Testis (tissue), 2 donors: ENCODE measurements at regions not wholly inside any gene's neighbourhood (a gene's known extent, or its start where the extent isn't known, plus 50 kb on each side); places are given as distances from the start of the nearest gene placed in this dataset.

ENCODE experiments used
- DNase-seq: peaks from one replicate; pipeline ENCODE4 v3.0.0-alpha.2; 2019
- H3K27ac ChIP-seq, 2 donors: fragments of 200-600 bp; sonication (generic); one replicate each; pipeline ENCODE4 v1.5.1; 2019
- H3K27me3 ChIP-seq: fragments of 200-600 bp; sonication (generic); one replicate; pipeline ENCODE4 v1.5.1; 2019
- H3K36me3 ChIP-seq: fragments of 200-600 bp; sonication (generic); one replicate; pipeline ENCODE4 v1.5.1; 2017; ENCODE audit warnings: low read depth; ENCODE audit errors: missing control alignments
- H3K4me1 ChIP-seq: fragments of 200-600 bp; sonication (generic); one replicate; pipeline ENCODE4 v1.5.1; 2019
- H3K4me3 ChIP-seq, 2 donors: fragments of 200-600 bp; sonication (generic); one replicate each; pipeline ENCODE4 v1.5.1; 2017 to 2019
- H3K9me3 ChIP-seq: fragments of 200-600 bp; sonication (generic); one replicate; pipeline ENCODE4 v1.5.1; 2017
- POLR2A ChIP-seq: fragments of 450-650 bp; IDR thresholded peaks from one replicate; pipeline ENCODE4 v1.6.1; 2017; ENCODE audit warnings: antibody characterized with exemption, mild to moderate bottlenecking, moderate library complexity
- WGBS, 2 donors: methylation state at CpG; one replicate each; pipeline ENCODE4 v1.1.5; 2018; 5-methylcytosine and 5-hydroxymethylcytosine counted together
- intact Hi-C: fragments of 100-400 bp; cut with DNase I; formaldehyde crosslinking; loops from one replicate; pipeline ENCODE4 v1.15.1; 2023; ENCODE audit warnings: low total_unique reads
- TF ChIP-seq, protein P1 (sequence below), 3 experiments: fragments of 450-650 bp in 2 of 3; fragments of 200-600 bp in 1 of 3; sonication (generic) in 1 of 3; IDR thresholded peaks; one replicate each; pipeline ENCODE4 v1.5.1; 2016 to 2019; ENCODE audit warnings: antibody characterized with exemption in 3 of 3, mild to moderate bottlenecking in 2 of 3, moderate library complexity in 1 of 3

DNA sequence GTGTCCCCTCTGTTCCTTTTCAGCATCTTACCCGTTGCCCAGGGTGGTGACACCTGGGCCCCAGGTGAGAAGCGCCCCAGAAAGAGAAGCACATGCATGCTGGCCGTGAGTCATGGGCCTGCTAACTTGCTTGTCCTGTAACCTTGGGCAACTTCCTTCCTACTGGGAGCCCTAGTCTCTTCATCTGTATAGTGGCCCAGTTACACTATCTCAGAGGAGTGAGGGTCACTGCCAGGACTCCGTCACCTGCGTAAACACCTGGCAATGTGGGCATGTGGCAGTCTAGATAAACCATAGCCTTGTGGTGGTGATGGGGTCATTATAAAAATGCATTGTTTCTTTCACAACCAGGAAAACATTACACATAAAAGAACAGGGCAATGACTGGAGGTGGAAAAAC lies 125.2 kb downstream of the SLC25A47 start:
- Histone ChIP-seq H3K4me1 (no peaks in the 10 kb centered on the region), H3K27ac (no peak overlapping the region), H3K9me3 (no peaks in the 10 kb centered on the region), H3K4me3 (no peak overlapping the region), H3K36me3 (no peaks in the 10 kb centered on the region), H3K27me3 (no peaks in the 10 kb centered on the region)
- no peak for DNase-seq
- WGBS, 2 donors: 94 to 99% methylated on average over 5 of the region's 5 CpGs
- no peak for TF ChIP-seq POLR2A
- TF ChIP-seq, protein P1, sequence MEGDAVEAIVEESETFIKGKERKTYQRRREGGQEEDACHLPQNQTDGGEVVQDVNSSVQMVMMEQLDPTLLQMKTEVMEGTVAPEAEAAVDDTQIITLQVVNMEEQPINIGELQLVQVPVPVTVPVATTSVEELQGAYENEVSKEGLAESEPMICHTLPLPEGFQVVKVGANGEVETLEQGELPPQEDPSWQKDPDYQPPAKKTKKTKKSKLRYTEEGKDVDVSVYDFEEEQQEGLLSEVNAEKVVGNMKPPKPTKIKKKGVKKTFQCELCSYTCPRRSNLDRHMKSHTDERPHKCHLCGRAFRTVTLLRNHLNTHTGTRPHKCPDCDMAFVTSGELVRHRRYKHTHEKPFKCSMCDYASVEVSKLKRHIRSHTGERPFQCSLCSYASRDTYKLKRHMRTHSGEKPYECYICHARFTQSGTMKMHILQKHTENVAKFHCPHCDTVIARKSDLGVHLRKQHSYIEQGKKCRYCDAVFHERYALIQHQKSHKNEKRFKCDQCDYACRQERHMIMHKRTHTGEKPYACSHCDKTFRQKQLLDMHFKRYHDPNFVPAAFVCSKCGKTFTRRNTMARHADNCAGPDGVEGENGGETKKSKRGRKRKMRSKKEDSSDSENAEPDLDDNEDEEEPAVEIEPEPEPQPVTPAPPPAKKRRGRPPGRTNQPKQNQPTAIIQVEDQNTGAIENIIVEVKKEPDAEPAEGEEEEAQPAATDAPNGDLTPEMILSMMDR (IDR thresholded peaks at IDR 0.05): no peak
- intact Hi-C loops: no loop called here

DNA sequence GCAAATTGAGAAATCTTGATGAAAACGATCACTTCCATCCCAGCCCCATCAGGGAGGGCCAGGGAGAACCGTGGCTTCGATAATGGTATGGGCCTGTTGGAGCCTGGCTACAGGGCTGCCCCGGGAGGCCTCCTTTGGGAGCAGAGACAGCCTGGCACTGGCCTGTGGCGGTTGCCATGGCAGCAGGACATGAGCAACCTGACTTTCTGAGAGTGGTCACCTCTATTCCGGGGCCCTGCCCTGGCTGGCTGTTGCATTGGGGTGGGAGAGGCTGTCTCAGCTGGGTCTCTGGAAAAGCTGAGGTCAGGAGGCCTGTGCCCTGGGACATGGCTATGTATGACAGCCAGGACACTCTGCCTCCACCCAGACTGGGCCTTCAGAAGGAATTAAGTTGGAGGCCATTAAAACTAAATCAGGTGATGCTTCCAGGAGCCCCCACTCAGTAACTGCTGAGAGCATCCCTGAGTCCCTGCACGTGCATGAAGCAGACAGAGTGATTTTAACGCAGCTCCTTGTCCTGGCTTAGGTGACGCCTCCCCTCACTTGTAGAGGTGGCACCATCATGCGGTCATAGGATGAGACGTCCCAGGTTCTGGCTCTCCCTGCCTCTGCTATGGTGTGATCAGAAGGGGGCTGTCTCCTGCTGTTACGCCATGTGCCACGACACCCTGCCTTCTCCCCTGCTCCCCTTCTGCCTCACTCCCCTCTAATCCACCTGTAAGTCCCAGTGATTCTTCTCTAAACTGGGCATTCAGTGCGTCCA lies 126.3 kb downstream of the SLC25A47 start:
- Histone ChIP-seq H3K36me3 (no peaks in the 10 kb centered on the region), H3K4me3 (no peak overlapping the region), H3K9me3 (no peaks in the 10 kb centered on the region), H3K4me1 (no peaks in the 10 kb centered on the region), H3K27ac (no peak overlapping the region), H3K27me3 (no peaks in the 10 kb centered on the region)
- intact Hi-C loops: no loop called here
- 87 to 88% methylated on average over 13 to 14 of the region's 14 CpGs for WGBS, 2 donors
- peak; percentile 11 for DNase-seq
- TF ChIP-seq, protein P1 (IDR thresholded peaks at IDR 0.05): no peak

DNA sequence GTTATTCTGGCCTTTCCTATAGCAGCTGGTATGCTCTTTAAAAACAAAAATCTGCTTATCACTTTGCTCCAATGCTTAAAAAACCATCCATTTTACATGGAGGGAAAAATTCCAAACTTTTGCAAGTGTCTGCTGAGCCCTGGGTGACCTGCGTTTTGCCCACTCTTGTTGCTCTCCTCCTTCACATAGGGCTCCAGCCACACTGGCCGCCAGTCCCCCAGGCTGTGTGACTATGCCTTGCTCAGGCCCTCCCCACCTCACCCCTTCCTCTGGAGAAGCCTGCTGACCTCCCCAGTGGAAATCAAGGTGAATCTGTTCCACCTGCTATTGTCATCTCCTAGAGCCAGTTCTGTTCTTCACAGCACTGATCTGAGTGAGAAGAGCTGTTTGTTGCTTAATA lies 126.9 kb downstream of the SLC25A47 start:
- H3K27ac ChIP-seq: no peak overlapping the region
- WGBS, 2 donors: 91 to 100% methylated on average over 2 of the region's 2 CpGs
- no peaks in the 10 kb centered on the region for H3K4me1 ChIP-seq
- H3K4me3 ChIP-seq: no peak overlapping the region
- peak; percentile 6 for DNase-seq
- intact Hi-C loops: no loop called here
- no peaks in the 10 kb centered on the region for H3K36me3 ChIP-seq
- H3K9me3 ChIP-seq: no peaks in the 10 kb centered on the region
- TF ChIP-seq POLR2A: no peak
- H3K27me3 ChIP-seq: no peaks in the 10 kb centered on the region

DNA sequence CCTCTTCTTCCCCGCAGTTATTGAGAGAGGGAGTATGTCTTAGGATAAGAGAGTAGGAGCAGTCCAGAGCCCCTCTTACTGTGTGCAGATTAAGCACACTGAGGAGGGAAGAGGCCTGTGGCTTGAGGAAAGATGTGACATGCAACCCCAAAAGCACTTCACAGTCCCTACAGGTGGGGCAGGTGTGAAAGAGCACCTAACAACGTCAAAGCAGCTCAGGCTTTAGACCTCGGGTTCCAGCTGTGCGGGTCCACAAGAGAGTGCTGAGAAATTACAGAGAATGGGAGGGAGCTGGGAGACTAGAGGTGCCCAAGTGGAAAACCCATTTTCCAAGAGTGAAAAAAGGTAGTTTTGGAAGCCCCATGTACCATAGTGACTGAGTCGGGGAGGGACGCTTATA lies 127.6 kb downstream of the SLC25A47 start:
- 90 to 94% methylated on average over 6 of the region's 6 CpGs for WGBS, 2 donors
- no peaks in the 10 kb centered on the region for H3K4me1 ChIP-seq
- no peak for DNase-seq
- TF ChIP-seq POLR2A: no peak
- TF ChIP-seq, protein P1 (IDR thresholded peaks at IDR 0.05): no peak
- H3K27me3 ChIP-seq: no peaks in the 10 kb centered on the region
- H3K9me3 ChIP-seq: no peaks in the 10 kb centered on the region
- H3K36me3 ChIP-seq: no peaks in the 10 kb centered on the region
- intact Hi-C loops: no loop called here
- no peak overlapping the region for H3K27ac ChIP-seq
- H3K4me3 ChIP-seq: no peak overlapping the region

DNA sequence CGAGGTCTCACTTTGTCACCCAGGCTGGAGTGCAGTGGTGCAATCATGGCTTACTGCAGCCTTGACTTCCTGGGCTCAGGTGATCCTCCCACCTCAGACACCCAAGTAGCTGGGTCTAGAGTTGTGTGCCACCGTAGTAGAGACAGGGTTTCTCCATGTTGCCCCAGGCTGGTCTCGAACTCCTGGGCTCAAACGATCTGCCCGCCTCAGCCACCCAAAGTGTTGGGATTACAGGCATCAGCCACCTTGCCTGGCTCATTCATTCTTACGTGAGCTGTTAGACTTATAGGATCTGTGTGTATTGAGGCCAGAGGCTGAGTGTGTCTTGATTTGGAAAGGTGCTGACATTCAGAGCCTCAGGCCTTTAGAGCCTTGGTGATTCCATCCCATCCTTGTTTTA lies 128.1 kb downstream of the SLC25A47 start:
- intact Hi-C loops: no loop called here
- 91 to 92% methylated on average over 6 of the region's 6 CpGs for WGBS, 2 donors
- H3K9me3 ChIP-seq: no peaks in the 10 kb centered on the region
- no peak for TF ChIP-seq POLR2A
- TF ChIP-seq, protein P1 (IDR thresholded peaks at IDR 0.05): no peak
- H3K27ac ChIP-seq: no peak overlapping the region
- H3K4me1 ChIP-seq: no peaks in the 10 kb centered on the region
- H3K36me3 ChIP-seq: no peaks in the 10 kb centered on the region
- no peaks in the 10 kb centered on the region for H3K27me3 ChIP-seq
- peak; percentile 2 for DNase-seq
- no peak overlapping the region for H3K4me3 ChIP-seq
